ENCODE measurements at regions not wholly inside any gene's neighbourhood (a gene's known extent, or its start where the extent isn't known, plus 50 kb on each side); places are given as distances from the start of the nearest gene placed in this dataset.
A peak's percentile ranks its signal among the peaks of the same experiment; 100 is the strongest.
"Not testable (repeated sequence)": the region's sequence is repeated elsewhere in the genome, so short reads cannot be mapped to it uniquely, and the experiment has no call there.

DNA sequence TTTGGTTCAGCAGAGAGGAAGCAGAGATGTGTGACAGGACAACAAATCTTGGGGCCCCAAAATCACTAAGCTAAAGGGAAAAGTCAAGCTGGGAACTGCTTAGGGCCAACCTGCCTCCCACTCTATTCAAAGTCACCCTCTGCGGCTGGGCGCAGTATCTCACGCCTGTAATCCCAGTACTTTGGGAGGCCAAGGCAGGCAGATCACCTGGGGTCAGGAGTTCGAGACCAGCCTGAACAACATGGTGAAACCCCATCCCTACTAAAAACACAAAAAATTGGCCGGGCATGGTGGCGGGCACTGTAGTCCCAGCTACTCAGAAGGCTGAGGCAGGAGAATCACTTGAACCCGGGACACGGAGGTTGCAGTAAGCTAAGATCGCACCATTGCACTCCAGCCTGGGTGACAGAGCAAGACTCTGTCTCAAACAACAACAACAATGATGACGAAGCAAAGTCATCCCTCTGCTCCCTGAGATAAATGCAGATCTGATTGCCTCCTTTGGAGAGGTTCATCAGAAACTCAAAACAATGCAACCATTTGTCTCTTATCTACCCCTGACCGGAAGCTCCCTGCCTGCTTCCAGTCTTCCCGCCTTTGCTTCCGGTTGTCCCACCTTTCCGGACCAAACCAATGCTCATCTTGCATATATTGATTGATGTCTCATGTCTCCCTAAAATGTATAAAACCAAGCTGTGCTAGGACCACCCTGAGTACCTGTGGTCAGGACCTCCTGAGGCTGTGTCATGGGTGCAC lies 136.4 kb upstream of the AFDN start:
- not testable (repeated sequence) for H3F3A ChIP-seq (replicated peaks; ENCODE audit: low read depth); DNase-seq (ENCODE audit: low spot score); H4K20me1 ChIP-seq (replicated peaks; ENCODE audit: insufficient read depth); H3K36me3 ChIP-seq (ENCODE audit: insufficient read depth); H3K4me3 ChIP-seq; H3K27me3 ChIP-seq (ENCODE audit: insufficient read depth); ATAC-seq; H3K79me2 ChIP-seq (replicated peaks; ENCODE audit: insufficient read depth); H3K4me2 ChIP-seq; H3K27me3 Mint-ChIP-seq (ENCODE audit: insufficient read depth, low read depth, poor library complexity); H3K27ac ChIP-seq (ENCODE audit: low read depth); H3K36me3 Mint-ChIP-seq (ENCODE audit: low read depth); H3K9me3 Mint-ChIP-seq; H2AFZ ChIP-seq; H3K4me3 Mint-ChIP-seq
- peak overlapping the region; percentile 51; the same call in 1 of the 2 replicates for H3K27ac Mint-ChIP-seq
- Histone ChIP-seq H3K4me1 (ENCODE audit: insufficient read depth) (peaks cover 12% of the 10 kb centered on the region), H3K9me2 (ENCODE audit: insufficient read depth) (0 out of 2 replicates have a peak, but pooled peaks cover 12% of the 10 kb centered on the region)
- peaks cover 34% of the 10 kb centered on the region for H3K4me1 Mint-ChIP-seq

DNA sequence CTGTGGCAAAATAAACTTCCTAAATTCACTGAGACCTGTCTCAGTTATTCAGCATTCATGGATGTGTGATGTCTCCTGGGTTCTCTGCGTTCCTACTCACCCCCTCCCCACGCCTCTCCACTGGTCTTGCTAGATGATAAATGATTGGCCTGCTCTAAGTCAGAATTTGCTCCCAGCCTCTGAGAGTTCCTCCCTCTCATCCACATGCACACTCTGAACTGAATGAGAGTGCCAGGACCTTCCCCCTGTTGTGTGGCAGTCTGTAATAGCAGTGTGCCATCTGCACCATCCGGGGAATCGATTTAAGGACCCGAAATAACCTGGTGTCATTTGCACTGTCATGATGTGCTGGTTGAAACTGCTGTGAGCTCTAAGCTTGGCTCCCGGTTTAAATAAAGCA lies 135.8 kb upstream of the AFDN start:
- H3F3A ChIP-seq (replicated peaks; ENCODE audit: low read depth): peaks cover 8% of the 10 kb centered on the region; the same call in 1 of the 2 replicates
- Mint-ChIP-seq H3K9me3 (no peaks in the 10 kb centered on the region; the same call in 2 of the 3 replicates), H3K27me3 (ENCODE audit: insufficient read depth, low read depth, poor library complexity) (peaks cover 7% of the 10 kb centered on the region), H3K4me3 (no peak overlapping the region), H3K4me1 (peaks cover 34% of the 10 kb centered on the region), H3K27ac (0 out of 2 replicates have a peak overlapping the region, but pooled peaks have one; percentile 51), H3K36me3 (ENCODE audit: low read depth) (no peaks in the 10 kb centered on the region; the same call in 2 of the 3 replicates)
- no peak overlapping the region for H3K27ac ChIP-seq (ENCODE audit: low read depth)
- no peaks in the 10 kb centered on the region for H3K27me3 ChIP-seq (ENCODE audit: insufficient read depth)
- peaks cover 12% of the 10 kb centered on the region for H3K4me1 ChIP-seq (ENCODE audit: insufficient read depth)
- H3K9me2 ChIP-seq (ENCODE audit: insufficient read depth): 0 out of 2 replicates have a peak, but pooled peaks cover 12% of the 10 kb centered on the region
- no peak overlapping the region for H3K4me3 ChIP-seq
- H2AFZ ChIP-seq: peak overlapping the region; percentile 78
- H3K4me2 ChIP-seq: no peak overlapping the region
- no peaks in the 10 kb centered on the region for H3K79me2 ChIP-seq (replicated peaks; ENCODE audit: insufficient read depth)
- DNase-seq (ENCODE audit: low spot score): no peak
- ATAC-seq: no peak
- H3K36me3 ChIP-seq (ENCODE audit: insufficient read depth): no peaks in the 10 kb centered on the region
- H4K20me1 ChIP-seq (replicated peaks; ENCODE audit: insufficient read depth): no peaks in the 10 kb centered on the region
- TF ChIP-seq STAT1 (IDR thresholded peaks at IDR 0.05; ENCODE audit: unreplicated experiment): no peak
- no peak for TF ChIP-seq EZH2 (IDR thresholded peaks at IDR 0.05; ENCODE audit: low read depth, unreplicated experiment)
- TF ChIP-seq, protein P1, sequence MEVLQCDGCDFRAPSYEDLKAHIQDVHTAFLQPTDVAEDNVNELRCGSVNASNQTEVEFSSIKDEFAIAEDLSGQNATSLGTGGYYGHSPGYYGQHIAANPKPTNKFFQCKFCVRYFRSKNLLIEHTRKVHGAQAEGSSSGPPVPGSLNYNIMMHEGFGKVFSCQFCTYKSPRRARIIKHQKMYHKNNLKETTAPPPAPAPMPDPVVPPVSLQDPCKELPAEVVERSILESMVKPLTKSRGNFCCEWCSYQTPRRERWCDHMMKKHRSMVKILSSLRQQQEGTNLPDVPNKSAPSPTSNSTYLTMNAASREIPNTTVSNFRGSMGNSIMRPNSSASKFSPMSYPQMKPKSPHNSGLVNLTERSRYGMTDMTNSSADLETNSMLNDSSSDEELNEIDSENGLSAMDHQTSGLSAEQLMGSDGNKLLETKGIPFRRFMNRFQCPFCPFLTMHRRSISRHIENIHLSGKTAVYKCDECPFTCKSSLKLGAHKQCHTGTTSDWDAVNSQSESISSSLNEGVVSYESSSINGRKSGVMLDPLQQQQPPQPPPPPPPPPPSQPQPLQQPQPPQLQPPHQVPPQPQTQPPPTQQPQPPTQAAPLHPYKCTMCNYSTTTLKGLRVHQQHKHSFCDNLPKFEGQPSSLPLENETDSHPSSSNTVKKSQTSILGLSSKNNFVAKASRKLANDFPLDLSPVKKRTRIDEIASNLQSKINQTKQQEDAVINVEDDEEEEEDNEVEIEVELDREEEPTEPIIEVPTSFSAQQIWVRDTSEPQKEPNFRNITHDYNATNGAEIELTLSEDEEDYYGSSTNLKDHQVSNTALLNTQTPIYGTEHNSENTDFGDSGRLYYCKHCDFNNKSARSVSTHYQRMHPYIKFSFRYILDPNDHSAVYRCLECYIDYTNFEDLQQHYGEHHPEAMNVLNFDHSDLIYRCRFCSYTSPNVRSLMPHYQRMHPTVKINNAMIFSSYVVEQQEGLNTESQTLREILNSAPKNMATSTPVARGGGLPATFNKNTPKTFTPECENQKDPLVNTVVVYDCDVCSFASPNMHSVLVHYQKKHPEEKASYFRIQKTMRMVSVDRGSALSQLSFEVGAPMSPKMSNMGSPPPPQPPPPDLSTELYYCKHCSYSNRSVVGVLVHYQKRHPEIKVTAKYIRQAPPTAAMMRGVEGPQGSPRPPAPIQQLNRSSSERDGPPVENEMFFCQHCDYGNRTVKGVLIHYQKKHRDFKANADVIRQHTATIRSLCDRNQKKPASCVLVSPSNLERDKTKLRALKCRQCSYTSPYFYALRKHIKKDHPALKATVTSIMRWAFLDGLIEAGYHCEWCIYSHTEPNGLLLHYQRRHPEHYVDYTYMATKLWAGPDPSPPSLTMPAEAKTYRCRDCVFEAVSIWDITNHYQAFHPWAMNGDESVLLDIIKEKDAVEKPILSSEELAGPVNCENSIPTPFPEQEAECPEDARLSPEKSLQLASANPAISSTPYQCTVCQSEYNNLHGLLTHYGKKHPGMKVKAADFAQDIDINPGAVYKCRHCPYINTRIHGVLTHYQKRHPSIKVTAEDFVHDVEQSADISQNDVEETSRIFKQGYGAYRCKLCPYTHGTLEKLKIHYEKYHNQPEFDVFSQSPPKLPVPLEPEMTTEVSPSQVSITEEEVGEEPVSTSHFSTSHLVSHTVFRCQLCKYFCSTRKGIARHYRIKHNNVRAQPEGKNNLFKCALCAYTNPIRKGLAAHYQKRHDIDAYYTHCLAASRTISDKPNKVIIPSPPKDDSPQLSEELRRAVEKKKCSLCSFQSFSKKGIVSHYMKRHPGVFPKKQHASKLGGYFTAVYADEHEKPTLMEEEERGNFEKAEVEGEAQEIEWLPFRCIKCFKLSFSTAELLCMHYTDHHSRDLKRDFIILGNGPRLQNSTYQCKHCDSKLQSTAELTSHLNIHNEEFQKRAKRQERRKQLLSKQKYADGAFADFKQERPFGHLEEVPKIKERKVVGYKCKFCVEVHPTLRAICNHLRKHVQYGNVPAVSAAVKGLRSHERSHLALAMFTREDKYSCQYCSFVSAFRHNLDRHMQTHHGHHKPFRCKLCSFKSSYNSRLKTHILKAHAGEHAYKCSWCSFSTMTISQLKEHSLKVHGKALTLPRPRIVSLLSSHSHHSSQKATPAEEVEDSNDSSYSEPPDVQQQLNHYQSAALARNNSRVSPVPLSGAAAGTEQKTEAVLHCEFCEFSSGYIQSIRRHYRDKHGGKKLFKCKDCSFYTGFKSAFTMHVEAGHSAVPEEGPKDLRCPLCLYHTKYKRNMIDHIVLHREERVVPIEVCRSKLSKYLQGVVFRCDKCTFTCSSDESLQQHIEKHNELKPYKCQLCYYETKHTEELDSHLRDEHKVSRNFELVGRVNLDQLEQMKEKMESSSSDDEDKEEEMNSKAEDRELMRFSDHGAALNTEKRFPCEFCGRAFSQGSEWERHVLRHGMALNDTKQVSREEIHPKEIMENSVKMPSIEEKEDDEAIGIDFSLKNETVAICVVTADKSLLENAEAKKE (CRISPR knock-in tag; IDR thresholded peaks at IDR 0.05): no peak
- no peak for TF ChIP-seq ZNF331 (CRISPR knock-in tag; IDR thresholded peaks at IDR 0.05; ENCODE audit: low read depth)
- TF ChIP-seq JUNB (IDR thresholded peaks at IDR 0.05; ENCODE audit: unreplicated experiment): no peak
- no peak for TF ChIP-seq CREB1 (CRISPR knock-in tag; IDR thresholded peaks at IDR 0.05; ENCODE audit: low read depth)
- TF ChIP-seq, protein P2, sequence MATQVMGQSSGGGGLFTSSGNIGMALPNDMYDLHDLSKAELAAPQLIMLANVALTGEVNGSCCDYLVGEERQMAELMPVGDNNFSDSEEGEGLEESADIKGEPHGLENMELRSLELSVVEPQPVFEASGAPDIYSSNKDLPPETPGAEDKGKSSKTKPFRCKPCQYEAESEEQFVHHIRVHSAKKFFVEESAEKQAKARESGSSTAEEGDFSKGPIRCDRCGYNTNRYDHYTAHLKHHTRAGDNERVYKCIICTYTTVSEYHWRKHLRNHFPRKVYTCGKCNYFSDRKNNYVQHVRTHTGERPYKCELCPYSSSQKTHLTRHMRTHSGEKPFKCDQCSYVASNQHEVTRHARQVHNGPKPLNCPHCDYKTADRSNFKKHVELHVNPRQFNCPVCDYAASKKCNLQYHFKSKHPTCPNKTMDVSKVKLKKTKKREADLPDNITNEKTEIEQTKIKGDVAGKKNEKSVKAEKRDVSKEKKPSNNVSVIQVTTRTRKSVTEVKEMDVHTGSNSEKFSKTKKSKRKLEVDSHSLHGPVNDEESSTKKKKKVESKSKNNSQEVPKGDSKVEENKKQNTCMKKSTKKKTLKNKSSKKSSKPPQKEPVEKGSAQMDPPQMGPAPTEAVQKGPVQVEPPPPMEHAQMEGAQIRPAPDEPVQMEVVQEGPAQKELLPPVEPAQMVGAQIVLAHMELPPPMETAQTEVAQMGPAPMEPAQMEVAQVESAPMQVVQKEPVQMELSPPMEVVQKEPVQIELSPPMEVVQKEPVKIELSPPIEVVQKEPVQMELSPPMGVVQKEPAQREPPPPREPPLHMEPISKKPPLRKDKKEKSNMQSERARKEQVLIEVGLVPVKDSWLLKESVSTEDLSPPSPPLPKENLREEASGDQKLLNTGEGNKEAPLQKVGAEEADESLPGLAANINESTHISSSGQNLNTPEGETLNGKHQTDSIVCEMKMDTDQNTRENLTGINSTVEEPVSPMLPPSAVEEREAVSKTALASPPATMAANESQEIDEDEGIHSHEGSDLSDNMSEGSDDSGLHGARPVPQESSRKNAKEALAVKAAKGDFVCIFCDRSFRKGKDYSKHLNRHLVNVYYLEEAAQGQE (IDR thresholded peaks at IDR 0.05; ENCODE audit: unreplicated experiment): no peak
- TF ChIP-seq ZNF114 (CRISPR knock-in tag; IDR thresholded peaks at IDR 0.05): no peak
- TF ChIP-seq, protein P3, sequence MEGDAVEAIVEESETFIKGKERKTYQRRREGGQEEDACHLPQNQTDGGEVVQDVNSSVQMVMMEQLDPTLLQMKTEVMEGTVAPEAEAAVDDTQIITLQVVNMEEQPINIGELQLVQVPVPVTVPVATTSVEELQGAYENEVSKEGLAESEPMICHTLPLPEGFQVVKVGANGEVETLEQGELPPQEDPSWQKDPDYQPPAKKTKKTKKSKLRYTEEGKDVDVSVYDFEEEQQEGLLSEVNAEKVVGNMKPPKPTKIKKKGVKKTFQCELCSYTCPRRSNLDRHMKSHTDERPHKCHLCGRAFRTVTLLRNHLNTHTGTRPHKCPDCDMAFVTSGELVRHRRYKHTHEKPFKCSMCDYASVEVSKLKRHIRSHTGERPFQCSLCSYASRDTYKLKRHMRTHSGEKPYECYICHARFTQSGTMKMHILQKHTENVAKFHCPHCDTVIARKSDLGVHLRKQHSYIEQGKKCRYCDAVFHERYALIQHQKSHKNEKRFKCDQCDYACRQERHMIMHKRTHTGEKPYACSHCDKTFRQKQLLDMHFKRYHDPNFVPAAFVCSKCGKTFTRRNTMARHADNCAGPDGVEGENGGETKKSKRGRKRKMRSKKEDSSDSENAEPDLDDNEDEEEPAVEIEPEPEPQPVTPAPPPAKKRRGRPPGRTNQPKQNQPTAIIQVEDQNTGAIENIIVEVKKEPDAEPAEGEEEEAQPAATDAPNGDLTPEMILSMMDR (conservative IDR thresholded peaks at IDR 0.05; ENCODE audit: low read depth in 2 of 2): no peak
